ENCODE measurements at regions not wholly inside any gene's neighbourhood (a gene's known extent, or its start where the extent isn't known, plus 50 kb on each side); places are given as distances from the start of the nearest gene placed in this dataset.
A peak's percentile ranks its signal among the peaks of the same experiment; 100 is the strongest.
"Not testable (repeated sequence)": the region's sequence is repeated elsewhere in the genome, so short reads cannot be mapped to it uniquely, and the experiment has no call there.

GRCh38 chr2:142483653-142484052 is 352.8 kb upstream of the LRP1B start:
- no peak for DNase-seq (ENCODE audit: low read depth)

- DNase-seq (ENCODE audit: low read depth), result no peak
Observed at GRCh38 chr2:142478206-142478605, 347.4 kb upstream of the LRP1B start.

GRCh38 chr2:142472382-142472781 is 341.6 kb upstream of the LRP1B start:
- no peak for DNase-seq (ENCODE audit: low read depth)

GRCh38 chr2:142467321-142467720 is 336.5 kb upstream of the LRP1B start:
- DNase-seq (ENCODE audit: low read depth), result no peak

GRCh38 chr2:142463047-142463446 is 332.2 kb upstream of the LRP1B start:
- DNase-seq (ENCODE audit: low read depth), result no peak

GRCh38 chr2:142462306-142462705 is 331.5 kb upstream of the LRP1B start:
- DNase-seq (ENCODE audit: low read depth), result peak; percentile 15

- no peak for DNase-seq (ENCODE audit: low read depth)
Observed at GRCh38 chr2:142445551-142446072, 314.8 kb upstream of the LRP1B start.

- no peak for DNase-seq (ENCODE audit: low read depth)
Observed at GRCh38 chr2:142445023-142445422, 314.2 kb upstream of the LRP1B start.

GRCh38 chr2:142435847-142436246 is 305.0 kb upstream of the LRP1B start:
- no peak for DNase-seq (ENCODE audit: low read depth)

GRCh38 chr2:142426064-142426463 is 295.2 kb upstream of the LRP1B start:
- no peak for DNase-seq (ENCODE audit: low read depth)

GRCh38 chr2:142425551-142425950 is 294.7 kb upstream of the LRP1B start:
- no peak for DNase-seq (ENCODE audit: low read depth)

GRCh38 chr2:142423603-142424002 is 292.8 kb upstream of the LRP1B start:
- DNase-seq (ENCODE audit: low read depth), result no peak

GRCh38 chr2:142422769-142423168 is 292.0 kb upstream of the LRP1B start:
- DNase-seq (ENCODE audit: low read depth), result no peak

GRCh38 chr2:142422041-142422440 is 291.2 kb upstream of the LRP1B start:
- DNase-seq (ENCODE audit: low read depth), result no peak

GRCh38 chr2:142418699-142419098 is 287.9 kb upstream of the LRP1B start:
- DNase-seq (ENCODE audit: low read depth), result not testable (repeated sequence)

GRCh38 chr2:142416996-142417395 is 286.2 kb upstream of the LRP1B start:
- no peak for DNase-seq (ENCODE audit: low read depth)

- DNase-seq (ENCODE audit: low read depth), result no peak
Observed at GRCh38 chr2:142415461-142415860, 284.6 kb upstream of the LRP1B start.

- no peak for DNase-seq (ENCODE audit: low read depth)
Observed at GRCh38 chr2:142398212-142398611, 267.4 kb upstream of the LRP1B start.

GRCh38 chr2:142395291-142395690 is 264.5 kb upstream of the LRP1B start:
- no peak for DNase-seq (ENCODE audit: low read depth)

- no peak for DNase-seq (ENCODE audit: low read depth)
Observed at GRCh38 chr2:142380372-142380771, 249.6 kb upstream of the LRP1B start.

- not testable (repeated sequence) for DNase-seq (ENCODE audit: low read depth)
Observed at GRCh38 chr2:142362069-142362468, 231.3 kb upstream of the LRP1B start.

GRCh38 chr2:142347751-142348150 is 216.9 kb upstream of the LRP1B start:
- no peak for DNase-seq (ENCODE audit: low read depth)

GRCh38 chr2:142339261-142339660 is 208.4 kb upstream of the LRP1B start:
- DNase-seq (ENCODE audit: low read depth), result no peak

- no peak for DNase-seq (ENCODE audit: low read depth)
Observed at GRCh38 chr2:142332196-142332595, 201.4 kb upstream of the LRP1B start.

GRCh38 chr2:142330458-142330857 is 199.6 kb upstream of the LRP1B start:
- DNase-seq (ENCODE audit: low read depth), result no peak

Measured in iris pigment epithelial cell (primary cell).